ENCODE measurements at regions not wholly inside any gene's neighbourhood (a gene's known extent, or its start where the extent isn't known, plus 50 kb on each side); places are given as distances from the start of the nearest gene placed in this dataset.

DNA sequence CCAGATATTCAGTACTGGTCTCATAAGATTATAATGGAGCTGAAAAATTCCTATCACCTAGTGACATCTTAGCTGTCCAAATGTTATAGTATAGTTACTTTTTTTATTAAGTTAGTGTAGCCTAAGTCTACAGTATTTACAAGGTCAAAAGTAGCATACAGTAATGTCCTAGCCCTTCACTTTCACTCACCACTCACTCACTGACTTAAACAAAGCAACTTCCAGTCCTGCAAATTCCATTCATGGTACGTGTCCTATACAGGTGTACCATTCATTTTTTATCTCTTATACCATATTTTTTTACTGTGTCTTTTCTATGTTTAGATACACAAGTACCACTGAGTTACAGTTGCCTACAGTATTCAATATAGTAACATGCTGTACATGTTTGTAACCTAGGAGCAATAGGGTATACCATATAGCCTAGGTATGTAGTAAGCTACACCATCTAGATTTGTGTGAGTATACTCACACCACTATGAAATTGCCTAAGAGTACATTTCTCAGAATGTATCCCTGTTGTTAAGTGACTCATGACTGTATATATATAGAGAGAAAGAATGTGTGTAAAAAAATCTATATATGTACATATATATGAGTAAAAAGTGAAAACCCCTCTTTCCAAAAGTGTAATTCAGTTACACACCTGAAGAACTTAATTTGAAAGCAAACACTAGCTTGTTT is 234.8 kb upstream of the WWC1 start:
- no peak overlapping the region for H3K27ac Mint-ChIP-seq
- H3K9me3 Mint-ChIP-seq = peaks cover 2 to 4% (median 4%) of the 10 kb centered on the region in 3 donors
- no peaks in the 10 kb centered on the region for H3K27me3 Mint-ChIP-seq
- H3K36me3 Mint-ChIP-seq = no peaks in the 10 kb centered on the region
- no peak overlapping the region for H3K4me3 Mint-ChIP-seq
- no peaks in the 10 kb centered on the region for H3K4me1 Mint-ChIP-seq

DNA sequence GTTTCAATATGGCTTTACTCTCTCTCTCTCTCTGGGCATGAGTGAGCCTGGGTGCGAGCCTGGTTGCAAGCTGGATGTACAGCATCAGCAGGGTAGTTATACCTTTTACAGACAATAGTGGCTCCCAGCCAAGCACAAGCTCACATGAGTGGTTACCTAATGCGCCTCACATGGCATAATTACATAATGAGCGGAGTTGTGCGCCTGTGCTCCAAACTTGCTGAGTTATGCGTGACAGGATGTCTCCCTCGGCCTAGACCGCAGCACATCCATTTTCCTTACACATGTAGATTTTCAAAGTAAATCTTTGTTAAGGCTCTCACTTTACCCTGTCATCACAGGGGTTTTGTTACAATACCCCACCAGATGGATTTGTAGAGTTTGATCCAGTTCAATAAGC is 233.5 kb upstream of the WWC1 start:
- Mint-ChIP-seq H3K36me3 (no peaks in the 10 kb centered on the region), H3K9me3 (peaks cover 2 to 4% (median 4%) of the 10 kb centered on the region in 3 donors), H3K27me3 (peaks cover 2% of the 10 kb centered on the region), H3K4me1 (no peaks in the 10 kb centered on the region), H3K27ac (no peak overlapping the region), H3K4me3 (no peak overlapping the region)

DNA sequence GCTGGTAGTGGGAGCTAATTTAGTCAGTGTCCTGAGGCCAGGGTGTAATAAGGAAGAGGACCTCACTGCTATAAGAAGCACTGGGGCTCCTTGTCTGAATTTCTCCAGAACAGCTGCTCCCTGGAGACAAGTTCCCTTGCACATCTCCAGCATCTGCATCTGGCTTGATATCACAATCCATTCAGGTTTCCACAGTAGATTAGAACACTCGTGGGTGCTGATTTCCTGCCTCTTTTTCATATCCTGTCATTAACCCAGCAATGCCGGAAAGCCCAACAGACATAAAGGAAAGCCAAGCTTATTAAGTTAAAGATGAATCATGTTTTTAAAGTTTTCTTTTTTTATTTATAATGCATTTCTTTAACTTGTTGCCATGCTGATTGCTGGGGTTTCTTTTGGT is 232.3 kb upstream of the WWC1 start:
- Mint-ChIP-seq H3K9me3 (peaks cover 2 to 4% (median 4%) of the 10 kb centered on the region in 3 donors), H3K27me3 (peaks cover 2% of the 10 kb centered on the region), H3K36me3 (no peaks in the 10 kb centered on the region), H3K4me1 (no peaks in the 10 kb centered on the region), H3K27ac (no peak overlapping the region), H3K4me3 (no peak overlapping the region)

- H3K36me3 Mint-ChIP-seq = no peaks in the 10 kb centered on the region
- peaks cover under 1 to 7% (median 4%) of the 10 kb centered on the region in 3 donors for H3K9me3 Mint-ChIP-seq
- H3K27me3 Mint-ChIP-seq = peaks cover 8% of the 10 kb centered on the region
- H3K27ac Mint-ChIP-seq = no peak overlapping the region
- no peaks in the 10 kb centered on the region for H3K4me1 Mint-ChIP-seq
- H3K4me3 Mint-ChIP-seq = no peak overlapping the region
Observed at GRCh38 chr5:168062239-168062638, 229.2 kb upstream of the WWC1 start.

DNA sequence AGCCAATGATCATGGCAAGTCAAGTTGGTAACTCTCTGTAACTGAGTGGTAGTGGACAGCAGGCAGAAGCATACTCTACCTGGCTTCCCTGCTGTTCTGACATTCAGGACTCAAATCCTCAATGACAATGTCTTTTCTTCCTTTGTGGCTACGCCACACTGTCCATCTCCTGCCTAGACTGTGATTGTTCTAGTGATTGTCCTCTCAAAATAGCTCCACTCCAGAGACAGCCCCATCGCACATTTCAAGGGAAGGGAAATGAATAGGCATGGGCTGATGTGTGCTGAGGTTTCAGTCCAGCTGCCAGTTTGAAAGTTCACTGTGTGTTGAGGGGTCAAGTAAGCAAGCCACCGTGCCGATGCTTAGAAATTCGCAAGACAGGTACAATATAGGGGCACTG is 227.0 kb upstream of the WWC1 start:
- Mint-ChIP-seq H3K9me3 (peaks cover 0 to 3% (median 0%) of the 10 kb centered on the region in 3 donors), H3K4me1 (no peaks in the 10 kb centered on the region), H3K27ac (no peak overlapping the region), H3K4me3 (no peak overlapping the region), H3K27me3 (peaks cover 8% of the 10 kb centered on the region), H3K36me3 (no peaks in the 10 kb centered on the region)

- no peak overlapping the region for H3K4me3 Mint-ChIP-seq
- no peaks in the 10 kb centered on the region for H3K36me3 Mint-ChIP-seq
- peaks cover 8% of the 10 kb centered on the region for H3K27me3 Mint-ChIP-seq
- H3K9me3 Mint-ChIP-seq = peaks cover 0 to 3% (median 0%) of the 10 kb centered on the region in 3 donors
- no peak overlapping the region for H3K27ac Mint-ChIP-seq
- H3K4me1 Mint-ChIP-seq = no peaks in the 10 kb centered on the region
Observed at GRCh38 chr5:168064933-168065622, 226.4 kb upstream of the WWC1 start.

DNA sequence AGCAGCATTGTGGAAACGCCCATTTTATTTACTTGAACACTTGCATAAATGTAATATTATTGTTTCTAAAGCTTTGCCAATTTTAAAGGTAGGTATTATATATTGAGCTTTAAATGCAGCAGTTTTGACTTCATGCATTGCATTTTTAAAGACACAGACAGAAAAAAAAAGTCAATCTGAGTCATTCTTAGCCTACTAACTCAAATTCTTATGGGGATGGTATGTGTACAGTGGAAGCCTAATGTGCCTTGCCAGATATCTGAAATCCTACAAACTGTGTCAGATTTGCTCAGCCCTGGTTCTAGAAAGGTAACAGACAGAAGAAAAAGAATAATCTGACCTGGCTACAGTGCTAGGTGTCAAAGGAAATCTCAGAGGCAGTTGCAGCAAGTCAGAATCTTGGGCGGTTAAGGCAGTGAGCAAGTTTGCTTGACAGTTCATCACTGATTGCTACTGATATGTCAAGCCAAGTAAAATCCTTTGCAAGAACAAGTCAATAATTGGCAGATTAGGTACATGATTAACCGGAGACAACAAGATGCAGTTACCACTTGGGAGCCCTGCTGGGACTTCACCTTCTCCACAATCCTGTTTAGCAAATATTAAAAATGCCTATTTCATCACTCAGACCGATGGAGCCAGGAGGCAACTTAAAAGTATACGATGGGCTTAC is 224.8 kb upstream of the WWC1 start:
- Mint-ChIP-seq H3K9me3 (peaks cover 0 to 3% (median 0%) of the 10 kb centered on the region in 3 donors), H3K4me3 (no peak overlapping the region), H3K36me3 (no peaks in the 10 kb centered on the region), H3K27ac (no peak overlapping the region), H3K27me3 (peaks cover 8% of the 10 kb centered on the region), H3K4me1 (no peaks in the 10 kb centered on the region)

- H3K36me3 Mint-ChIP-seq = no peaks in the 10 kb centered on the region
- no peaks in the 10 kb centered on the region for H3K4me1 Mint-ChIP-seq
- H3K9me3 Mint-ChIP-seq = no peaks in the 10 kb centered on the region
- no peaks in the 10 kb centered on the region for H3K27me3 Mint-ChIP-seq
- H3K27ac Mint-ChIP-seq = no peak overlapping the region
- H3K4me3 Mint-ChIP-seq = no peak overlapping the region
Observed at GRCh38 chr5:168070761-168071160, 220.7 kb upstream of the WWC1 start.

DNA sequence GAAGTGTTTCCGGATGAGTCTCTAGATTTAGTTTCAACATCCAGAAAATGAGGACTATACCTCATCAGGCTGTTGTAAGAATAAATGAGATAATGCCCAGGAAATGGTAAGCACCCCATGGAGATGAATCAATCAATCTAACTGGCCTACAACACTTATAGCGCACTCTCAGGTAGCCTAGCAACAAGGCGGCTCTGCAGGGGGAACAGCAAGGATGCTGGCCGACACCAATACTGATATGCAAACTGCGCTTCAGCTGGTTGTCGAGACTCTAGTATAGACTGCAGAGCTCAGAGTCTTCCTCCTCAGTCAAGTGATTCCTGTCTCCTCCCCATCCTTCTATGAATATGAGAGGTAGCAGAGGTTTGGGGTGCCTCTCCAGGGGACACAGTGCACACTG is 218.8 kb upstream of the WWC1 start:
- no peak overlapping the region for H3K4me3 Mint-ChIP-seq
- H3K27ac Mint-ChIP-seq = no peak overlapping the region
- H3K36me3 Mint-ChIP-seq = peaks cover 1% of the 10 kb centered on the region
- H3K27me3 Mint-ChIP-seq = no peaks in the 10 kb centered on the region
- peaks cover 0 to 2% (median 0%) of the 10 kb centered on the region in 3 donors for H3K4me1 Mint-ChIP-seq
- no peaks in the 10 kb centered on the region for H3K9me3 Mint-ChIP-seq

DNA sequence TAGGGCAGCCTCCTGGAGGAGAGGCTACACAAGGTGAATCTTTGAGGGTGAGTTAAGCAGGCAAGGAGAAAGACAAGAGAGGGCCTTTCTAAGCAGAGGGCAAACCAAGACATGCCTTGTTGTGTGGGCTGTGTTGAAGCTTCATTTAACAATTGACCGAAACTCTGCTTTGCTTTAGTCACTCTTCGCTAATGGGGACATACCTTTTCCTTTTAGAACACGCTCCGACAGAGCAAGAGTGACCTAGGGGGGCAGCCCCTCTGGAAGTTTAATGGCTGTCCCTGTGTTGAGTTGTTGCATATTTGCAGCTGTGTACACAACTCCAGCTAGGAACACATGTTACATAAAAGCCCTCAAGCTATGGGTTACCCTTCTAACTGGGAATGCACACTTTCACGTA is 218.1 kb upstream of the WWC1 start:
- no peak overlapping the region for H3K4me3 Mint-ChIP-seq
- peaks cover 1% of the 10 kb centered on the region for H3K36me3 Mint-ChIP-seq
- no peaks in the 10 kb centered on the region for H3K27me3 Mint-ChIP-seq
- peaks cover 0 to 2% (median 0%) of the 10 kb centered on the region in 3 donors for H3K4me1 Mint-ChIP-seq
- H3K27ac Mint-ChIP-seq = no peak overlapping the region
- no peaks in the 10 kb centered on the region for H3K9me3 Mint-ChIP-seq

DNA sequence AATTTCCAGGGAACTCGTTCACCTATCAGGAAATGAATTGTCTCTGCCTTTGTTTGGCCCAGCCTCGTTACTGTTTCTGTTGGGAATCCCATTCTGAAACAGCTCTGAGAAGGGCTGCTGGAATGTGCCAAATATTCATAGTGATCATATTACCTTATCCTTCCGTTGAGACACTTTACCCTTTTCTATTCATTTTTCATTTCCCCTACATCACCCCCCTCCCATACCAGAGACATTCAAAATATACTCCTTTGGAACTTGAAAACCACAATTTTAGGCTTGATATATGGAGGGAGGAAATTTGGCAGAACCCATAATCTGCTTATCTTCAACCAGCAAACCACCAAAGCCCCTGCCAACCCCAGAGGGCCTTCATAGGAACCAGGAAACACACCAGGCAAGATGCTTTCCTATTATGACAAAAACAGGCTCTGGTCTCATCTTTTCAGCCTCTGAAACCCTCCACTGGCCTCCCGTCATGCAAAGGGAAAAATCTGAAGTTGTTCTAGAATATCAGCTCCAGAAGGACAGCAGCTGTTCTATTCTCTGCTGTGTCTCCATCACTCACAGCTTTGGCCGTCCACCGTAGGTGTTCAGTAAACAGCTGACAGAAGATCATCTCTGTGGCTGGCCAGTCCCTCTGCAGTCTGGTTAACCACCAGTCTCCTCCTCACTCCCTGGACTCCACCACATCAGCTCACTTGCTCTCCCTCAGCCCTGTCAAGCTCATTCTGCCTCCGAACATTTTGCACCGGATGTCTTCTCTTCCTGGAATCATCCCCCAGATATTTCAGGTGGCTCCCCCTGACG is 217.2 kb upstream of the WWC1 start:
- Mint-ChIP-seq H3K27ac (peak overlapping the region in 1 of 3 donors; percentile 25), H3K36me3 (peaks cover 1% of the 10 kb centered on the region), H3K4me3 (no peak overlapping the region), H3K9me3 (no peaks in the 10 kb centered on the region), H3K27me3 (no peaks in the 10 kb centered on the region), H3K4me1 (peaks cover 0 to 2% (median 0%) of the 10 kb centered on the region in 3 donors)

DNA sequence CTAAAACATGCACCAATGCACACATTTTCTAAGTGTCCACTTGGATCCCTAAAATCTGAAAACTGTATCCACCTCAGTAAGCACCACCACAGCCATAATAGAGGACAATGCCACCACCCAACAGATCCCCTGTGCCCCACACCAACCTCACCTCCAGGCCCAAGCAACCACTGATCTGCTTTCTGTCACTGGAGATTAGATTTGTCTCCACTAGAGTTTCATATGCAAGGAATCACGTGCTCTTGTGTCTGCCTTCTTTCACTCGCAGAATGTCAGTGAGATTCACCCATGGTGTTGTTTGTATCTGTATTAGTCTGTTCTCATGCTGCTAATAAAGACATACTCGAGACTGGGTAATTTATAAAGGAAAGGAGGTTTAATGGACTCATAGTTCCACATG is 216.1 kb upstream of the WWC1 start:
- H3K4me3 Mint-ChIP-seq = no peak overlapping the region
- H3K4me1 Mint-ChIP-seq = peaks cover 0 to 2% (median 0%) of the 10 kb centered on the region in 3 donors
- peaks cover 1% of the 10 kb centered on the region for H3K36me3 Mint-ChIP-seq
- peaks cover 0 to 5% (median 0%) of the 10 kb centered on the region in 3 donors for H3K9me3 Mint-ChIP-seq
- no peak overlapping the region for H3K27ac Mint-ChIP-seq
- no peaks in the 10 kb centered on the region for H3K27me3 Mint-ChIP-seq

GRCh38 chr5:168076561-168076991 is 214.9 kb upstream of the WWC1 start:
- H3K4me3 Mint-ChIP-seq = no peak overlapping the region
- H3K4me1 Mint-ChIP-seq = peaks cover 0 to 2% (median 0%) of the 10 kb centered on the region in 3 donors
- peaks cover 0 to 5% (median 0%) of the 10 kb centered on the region in 3 donors for H3K9me3 Mint-ChIP-seq
- no peak overlapping the region for H3K27ac Mint-ChIP-seq
- peaks cover 1% of the 10 kb centered on the region for H3K36me3 Mint-ChIP-seq
- H3K27me3 Mint-ChIP-seq = no peaks in the 10 kb centered on the region

DNA sequence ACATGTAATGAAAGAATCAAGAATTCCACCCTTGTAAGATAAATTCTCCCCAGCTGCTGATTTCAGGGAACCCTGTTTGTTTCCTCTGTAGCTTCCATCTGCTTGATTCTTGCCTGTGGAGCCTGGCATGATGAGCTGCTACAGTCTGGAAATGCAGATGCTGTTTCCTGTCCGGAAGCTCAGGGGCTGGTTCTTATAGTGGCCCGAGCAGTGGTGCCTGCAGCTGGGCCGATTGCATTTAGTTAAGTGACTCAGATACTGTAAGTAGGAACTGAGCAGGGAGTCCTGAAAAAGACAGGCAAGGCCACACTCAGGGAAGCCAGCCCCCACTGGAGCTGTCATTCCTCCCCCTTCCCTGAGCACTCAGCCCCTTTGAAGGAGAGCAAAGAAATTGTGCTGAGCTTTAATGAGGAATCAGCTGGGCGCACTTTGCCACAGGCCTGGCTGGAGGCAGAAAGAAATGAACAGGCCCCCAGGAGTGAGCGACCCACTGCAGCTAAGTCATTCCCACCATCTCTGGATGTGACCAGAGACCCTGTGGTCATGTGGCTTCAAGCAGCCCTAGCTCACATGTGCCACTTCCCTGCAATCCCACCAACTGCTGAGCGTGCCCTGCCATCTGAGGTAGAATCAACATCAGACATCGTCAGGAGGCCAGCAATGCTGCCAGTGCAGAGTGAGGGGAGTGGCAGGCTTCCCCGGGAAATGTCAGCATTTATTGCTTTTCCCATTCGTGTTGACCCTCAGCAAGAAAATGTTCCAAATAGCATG is 206.0 kb upstream of the WWC1 start:
- no peak overlapping the region for H3K27ac Mint-ChIP-seq
- no peak overlapping the region for H3K4me3 Mint-ChIP-seq
- no peaks in the 10 kb centered on the region for H3K4me1 Mint-ChIP-seq
- peaks cover 3% of the 10 kb centered on the region for H3K27me3 Mint-ChIP-seq
- no peaks in the 10 kb centered on the region for H3K36me3 Mint-ChIP-seq
- H3K9me3 Mint-ChIP-seq = peaks cover 4 to 7% (median 4%) of the 10 kb centered on the region in 3 donors

Data from IgD-negative memory B cell (primary cell).